ENCODE measurements at regions not wholly inside any gene's neighbourhood (a gene's known extent, or its start where the extent isn't known, plus 50 kb on each side); places are given as distances from the start of the nearest gene placed in this dataset.

DNA sequence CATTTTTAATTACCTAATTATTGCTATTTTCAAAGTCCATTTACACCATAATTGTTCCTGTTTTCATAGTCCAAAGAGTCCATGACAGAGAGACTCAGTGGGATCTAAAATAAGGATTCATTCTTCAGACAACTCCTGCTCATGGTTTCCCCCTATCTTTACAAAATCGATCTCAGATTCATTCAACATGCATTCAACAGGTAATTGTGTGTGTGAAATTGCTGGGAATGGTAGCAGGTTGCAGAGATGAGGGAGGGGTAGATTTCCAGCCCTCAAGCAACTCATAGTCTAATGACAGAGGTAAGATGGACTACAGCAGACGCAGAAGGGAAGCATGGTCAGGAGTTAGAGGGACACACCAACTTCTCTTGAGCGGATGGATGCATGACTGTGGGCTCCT is 138.1 kb downstream of the TSHZ3 start:
- TF ChIP-seq, protein P1, sequence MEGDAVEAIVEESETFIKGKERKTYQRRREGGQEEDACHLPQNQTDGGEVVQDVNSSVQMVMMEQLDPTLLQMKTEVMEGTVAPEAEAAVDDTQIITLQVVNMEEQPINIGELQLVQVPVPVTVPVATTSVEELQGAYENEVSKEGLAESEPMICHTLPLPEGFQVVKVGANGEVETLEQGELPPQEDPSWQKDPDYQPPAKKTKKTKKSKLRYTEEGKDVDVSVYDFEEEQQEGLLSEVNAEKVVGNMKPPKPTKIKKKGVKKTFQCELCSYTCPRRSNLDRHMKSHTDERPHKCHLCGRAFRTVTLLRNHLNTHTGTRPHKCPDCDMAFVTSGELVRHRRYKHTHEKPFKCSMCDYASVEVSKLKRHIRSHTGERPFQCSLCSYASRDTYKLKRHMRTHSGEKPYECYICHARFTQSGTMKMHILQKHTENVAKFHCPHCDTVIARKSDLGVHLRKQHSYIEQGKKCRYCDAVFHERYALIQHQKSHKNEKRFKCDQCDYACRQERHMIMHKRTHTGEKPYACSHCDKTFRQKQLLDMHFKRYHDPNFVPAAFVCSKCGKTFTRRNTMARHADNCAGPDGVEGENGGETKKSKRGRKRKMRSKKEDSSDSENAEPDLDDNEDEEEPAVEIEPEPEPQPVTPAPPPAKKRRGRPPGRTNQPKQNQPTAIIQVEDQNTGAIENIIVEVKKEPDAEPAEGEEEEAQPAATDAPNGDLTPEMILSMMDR (conservative IDR thresholded peaks at IDR 0.05 in 1 of 2, IDR thresholded peaks at IDR 0.05 in 1 of 2; ENCODE audit: low read depth in 1 of 2, low read length in 2 of 2), result no peak
- no peak for TF ChIP-seq EZH2 (IDR thresholded peaks at IDR 0.05; ENCODE audit: low read length, missing control alignments)

Measured in fibroblast of lung (primary cell).